B cell (primary cell): ENCODE measurements at regions not wholly inside any gene's neighbourhood (a gene's known extent, or its start where the extent isn't known, plus 50 kb on each side); places are given as distances from the start of the nearest gene placed in this dataset.

Experiments
- CTCF ChIP-seq: fragments of 200-600 bp; IDR thresholded peaks from one replicate; pipeline ENCODE4 v1.8.0; 2022; ENCODE audit warnings: antibody characterized with exemption, mild to moderate bottlenecking
- EZH2 ChIP-seq: IDR thresholded peaks from 2 replicates; pipeline ENCODE4 v1.6.1; 2012; ENCODE audit warnings: borderline replicate concordance, low read depth, mild to moderate bottlenecking, moderate library complexity, low read length; ENCODE audit not compliant: insufficient read depth, poor library complexity, severe bottlenecking

GRCh38 chr6:19289457-19289856 lies 547.7 kb upstream of the ID4 start:
- TF ChIP-seq CTCF (no peak), EZH2 (no peak)
